HG02588 (cell line): ENCODE measurements at regions not wholly inside any gene's neighbourhood (a gene's known extent, or its start where the extent isn't known, plus 50 kb on each side); places are given as distances from the start of the nearest gene placed in this dataset.

Source experiments
- ATAC-seq: cut with Tn5 transposase; IDR thresholded peaks from one replicate; pipeline ENCODE4 v1.9.1; 2021; ENCODE audit warnings: mild to moderate bottlenecking, moderate library complexity; ENCODE audit not compliant: unreplicated experiment

DNA sequence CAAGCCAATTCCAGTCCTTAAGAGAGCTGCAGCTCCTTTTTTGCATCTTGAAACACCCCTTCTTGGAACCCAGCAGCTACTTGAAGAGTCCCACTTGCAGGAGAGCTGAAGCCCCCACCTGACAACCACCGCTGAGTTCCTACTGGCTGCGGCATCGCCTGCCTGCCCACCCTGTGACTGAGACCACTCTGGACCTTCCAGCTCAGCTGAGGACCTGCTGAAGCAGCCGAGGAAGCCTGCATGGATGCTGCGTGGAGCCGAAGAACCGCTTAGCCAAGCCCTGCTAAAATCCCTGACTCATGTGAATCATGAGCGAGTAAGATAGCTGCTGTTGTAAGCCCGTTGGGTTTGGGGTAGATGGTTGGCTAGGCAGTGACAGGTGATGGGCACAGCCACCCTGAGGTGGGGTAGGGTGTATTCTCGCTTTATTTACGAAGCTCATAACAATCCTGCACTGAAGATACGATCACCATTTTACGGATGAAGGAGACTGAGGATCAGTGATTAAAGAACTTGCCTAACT lies 78.4 kb downstream of the INHBB start:
- ATAC-seq, result no peak

GRCh38 chr2:120425014-120425413 lies 79.1 kb downstream of the INHBB start:
- no peak for ATAC-seq

DNA sequence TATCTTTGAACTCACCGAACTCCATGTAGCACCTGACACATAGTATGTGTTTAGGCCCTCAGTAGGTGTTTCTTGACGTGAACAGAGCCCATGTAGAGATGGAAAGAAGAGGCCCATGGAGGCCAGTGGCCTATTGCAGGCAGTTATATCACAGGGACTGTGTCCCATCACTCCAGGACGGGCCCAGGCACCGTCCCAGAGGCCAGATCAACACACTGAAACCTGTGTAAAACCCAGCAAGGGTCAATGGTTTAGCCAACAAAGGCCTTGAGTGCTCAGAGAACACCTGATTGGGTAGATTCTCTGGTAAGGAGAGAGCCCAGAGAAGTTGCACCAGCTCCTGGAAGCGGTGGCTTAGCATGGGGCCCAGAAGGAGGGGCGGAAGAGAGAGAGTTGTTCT lies 82.8 kb downstream of the INHBB start:
- ATAC-seq, result no peak

DNA sequence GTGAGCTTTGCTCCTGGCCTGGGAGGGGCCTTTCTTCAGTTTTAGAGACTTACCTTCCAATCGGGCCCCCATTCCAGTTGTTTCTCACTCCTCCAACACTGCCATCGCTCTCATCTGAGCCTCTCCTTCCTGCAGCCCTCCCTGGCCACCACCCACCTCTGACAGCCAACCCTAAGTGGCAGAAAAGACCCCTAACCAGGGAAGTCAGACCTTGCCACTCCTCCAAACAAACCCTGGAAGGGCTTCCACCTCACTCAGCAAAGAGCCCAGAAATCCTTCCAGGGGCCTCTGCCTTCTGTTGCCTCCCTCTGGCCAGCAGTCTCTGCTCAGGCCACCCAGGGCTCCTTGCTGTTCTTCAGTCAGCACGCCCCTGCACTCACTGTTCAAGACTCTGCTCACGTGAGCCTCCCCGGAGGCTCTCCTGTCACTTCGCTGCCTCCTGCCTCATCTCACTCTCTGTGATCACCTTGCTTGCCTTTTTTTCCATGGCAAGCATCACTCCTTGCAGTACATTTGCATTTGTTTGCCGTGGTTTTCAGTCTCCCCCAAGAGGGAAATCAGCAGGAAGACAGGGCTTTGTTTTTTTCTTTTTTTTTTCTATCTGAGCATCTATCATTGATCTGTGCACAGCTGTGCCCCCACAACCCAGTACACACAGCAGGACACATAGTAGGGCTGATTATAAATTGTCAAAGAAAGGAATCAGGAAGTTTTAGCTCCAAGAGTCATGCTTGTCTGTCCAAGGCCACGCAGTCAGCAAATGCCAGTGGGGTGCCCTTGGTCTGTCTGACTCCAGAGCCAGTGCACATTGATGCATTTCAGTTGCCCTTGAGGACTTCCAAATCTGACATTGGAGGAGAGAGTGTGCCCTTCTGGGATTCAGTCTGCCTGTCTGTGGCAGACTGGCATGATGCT lies 83.9 kb downstream of the INHBB start:
- no peak for ATAC-seq

GRCh38 chr2:120430501-120430830 lies 84.5 kb downstream of the INHBB start:
- ATAC-seq, result no peak

DNA sequence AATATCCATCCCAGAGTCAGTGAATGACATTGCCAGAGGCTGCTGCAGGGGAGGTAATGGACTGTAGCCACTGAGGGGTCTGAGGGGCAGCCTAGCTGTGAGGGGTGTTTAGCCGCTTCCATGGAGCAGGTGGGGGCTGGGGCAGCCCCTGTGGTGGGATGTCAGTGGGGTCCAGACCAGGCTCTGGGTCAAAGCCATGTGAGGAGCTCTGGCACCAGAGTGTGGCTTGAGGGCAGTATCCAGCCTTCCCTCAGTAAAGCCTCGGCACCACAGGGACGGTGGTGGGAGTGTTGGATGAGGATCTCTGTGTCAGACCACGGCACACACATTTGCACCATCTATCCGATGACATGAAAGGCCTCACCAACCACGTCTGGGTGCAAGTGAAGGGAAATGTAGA lies 85.0 kb downstream of the INHBB start:
- ATAC-seq, result no peak

DNA sequence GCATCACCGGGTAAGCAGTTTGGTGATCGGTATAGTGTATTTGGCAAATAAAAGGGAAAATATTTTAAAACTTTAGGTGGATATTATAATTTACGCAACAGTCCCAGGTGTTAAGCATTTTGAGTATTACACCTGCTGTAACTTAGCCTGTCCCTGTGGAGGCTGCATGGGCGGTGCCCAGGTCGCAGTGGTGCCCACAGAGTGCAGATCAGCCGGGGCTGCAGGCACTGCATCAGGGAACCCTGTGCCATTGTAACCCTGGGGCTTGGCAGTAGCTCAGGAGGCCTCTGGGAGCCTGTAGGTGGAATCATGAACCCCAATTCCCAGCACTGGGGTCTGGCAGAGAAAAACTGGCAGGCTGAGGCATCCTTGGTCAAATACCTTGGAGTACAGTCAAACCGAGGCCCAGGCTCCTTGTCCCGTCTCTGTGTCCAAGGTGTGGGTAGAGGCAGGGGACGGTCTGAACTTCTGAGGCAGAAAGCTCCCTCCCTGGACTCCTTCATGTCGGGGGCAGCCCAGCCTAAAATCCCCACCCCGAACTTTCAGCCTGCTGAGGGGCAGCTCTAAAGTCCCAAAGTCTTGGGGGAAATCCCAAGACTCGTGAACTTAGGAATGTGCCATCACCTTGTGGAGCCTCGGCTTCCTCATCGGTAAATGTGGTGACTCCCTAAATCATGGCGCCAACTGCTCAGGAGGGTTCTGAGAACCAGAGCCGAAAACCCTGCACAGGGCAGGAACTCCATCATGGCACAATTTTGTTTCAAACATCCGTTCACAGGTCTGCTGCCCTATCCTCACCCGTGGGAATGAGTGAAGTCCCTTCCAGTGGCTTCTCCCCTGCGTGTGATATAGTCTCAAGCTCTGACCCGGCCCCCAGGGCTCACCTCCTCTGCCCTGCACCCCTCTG lies 85.7 kb downstream of the INHBB start:
- ATAC-seq, result no peak

DNA sequence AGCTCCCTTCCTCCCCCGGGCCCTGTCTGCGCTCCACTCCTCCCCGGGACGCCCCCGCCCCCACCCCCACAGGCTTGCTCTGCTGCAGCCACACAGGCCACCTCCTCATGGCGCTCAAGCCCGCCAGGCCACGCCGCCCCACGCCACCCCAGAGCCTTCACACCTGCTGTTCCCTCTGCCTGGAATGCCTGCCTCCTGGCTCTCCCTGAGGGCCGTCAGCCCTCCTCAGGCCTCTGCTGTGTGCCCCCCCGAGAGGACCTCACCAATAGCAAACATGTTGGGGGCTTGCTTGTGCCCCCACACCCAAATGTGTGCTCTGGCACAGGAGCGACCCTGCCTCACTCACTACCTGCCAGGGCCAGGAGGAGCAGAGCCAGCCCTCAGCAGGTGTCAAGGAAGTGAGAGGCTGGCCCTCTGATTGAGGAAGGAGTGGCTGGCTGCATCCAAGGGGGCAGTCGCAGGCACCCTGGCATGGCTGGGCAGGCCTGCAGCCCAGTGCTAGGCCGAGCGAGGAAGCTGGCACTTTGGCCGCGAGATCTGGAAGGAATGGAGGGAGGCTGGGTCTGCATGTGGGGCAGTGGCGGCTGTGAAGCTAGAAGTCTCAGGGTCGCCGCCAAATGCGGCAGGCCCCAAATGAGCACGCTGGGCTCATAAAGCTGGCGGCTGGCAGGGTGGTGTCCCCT lies 86.5 kb downstream of the INHBB start:
- ATAC-seq, result no peak

- ATAC-seq, result no peak
Observed at GRCh38 chr2:120432976-120433815, 87.3 kb downstream of the INHBB start.

DNA sequence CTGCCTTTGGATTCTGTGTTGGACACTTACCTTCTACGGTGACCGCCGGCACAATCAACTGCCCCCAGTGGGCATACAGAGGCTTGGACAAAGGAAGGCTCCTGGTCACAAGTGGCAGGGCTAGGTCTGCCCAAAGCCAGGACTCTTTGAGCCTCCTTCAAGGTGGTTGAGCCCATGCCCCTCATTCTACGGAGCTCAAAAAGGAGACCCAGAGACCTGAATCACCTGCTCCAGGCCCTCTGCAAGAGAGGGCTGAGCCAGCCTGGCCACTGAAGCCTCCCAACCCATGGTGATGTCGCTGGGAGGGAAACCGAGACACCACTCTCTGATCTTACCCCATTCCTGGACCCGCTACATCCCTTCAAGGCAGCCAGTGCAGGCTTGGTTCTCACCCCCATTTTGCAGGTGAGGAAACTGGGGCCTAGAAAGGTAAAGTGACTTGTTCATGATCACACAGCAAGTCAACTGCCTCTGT lies 87.9 kb downstream of the INHBB start:
- no peak for ATAC-seq

DNA sequence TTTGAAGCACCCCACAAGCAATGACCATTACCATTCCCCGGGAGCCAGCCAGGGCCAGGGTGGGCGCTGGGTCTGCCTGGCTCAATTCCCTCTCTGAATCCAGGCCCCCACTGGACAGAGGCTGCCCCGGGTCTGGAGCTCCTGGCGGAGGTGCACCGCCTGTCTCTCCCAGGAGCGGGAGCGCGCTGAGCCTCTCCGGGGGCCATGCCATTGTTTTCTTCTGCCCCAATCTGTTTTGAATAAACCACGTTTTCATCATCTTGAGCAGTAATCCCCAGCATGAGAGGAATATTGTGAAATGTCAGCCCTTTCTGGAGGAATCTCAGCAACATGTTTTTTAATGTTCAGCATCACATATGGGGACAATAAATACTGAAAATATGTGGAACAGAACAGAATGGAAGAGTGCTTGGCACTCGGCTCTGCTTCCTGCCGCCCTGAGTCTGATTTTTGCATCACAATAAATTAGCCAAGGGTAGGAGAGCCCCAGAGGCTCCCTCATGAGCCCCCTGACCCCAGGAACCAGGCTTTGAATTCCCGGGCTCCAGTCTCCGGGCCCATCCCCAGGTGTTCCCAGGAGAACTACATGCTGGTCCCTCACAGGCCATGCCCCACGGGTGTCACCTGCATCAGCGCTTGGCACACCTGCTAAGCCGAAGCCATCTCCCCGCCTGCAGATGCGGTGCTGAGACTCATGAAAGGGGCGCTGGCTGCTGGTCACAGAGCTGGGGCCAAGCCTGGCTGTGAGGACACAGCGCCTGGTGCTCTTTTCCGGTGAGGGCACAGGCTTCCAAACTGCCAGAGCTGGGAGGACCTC lies 88.8 kb downstream of the INHBB start:
- ATAC-seq, result no peak

DNA sequence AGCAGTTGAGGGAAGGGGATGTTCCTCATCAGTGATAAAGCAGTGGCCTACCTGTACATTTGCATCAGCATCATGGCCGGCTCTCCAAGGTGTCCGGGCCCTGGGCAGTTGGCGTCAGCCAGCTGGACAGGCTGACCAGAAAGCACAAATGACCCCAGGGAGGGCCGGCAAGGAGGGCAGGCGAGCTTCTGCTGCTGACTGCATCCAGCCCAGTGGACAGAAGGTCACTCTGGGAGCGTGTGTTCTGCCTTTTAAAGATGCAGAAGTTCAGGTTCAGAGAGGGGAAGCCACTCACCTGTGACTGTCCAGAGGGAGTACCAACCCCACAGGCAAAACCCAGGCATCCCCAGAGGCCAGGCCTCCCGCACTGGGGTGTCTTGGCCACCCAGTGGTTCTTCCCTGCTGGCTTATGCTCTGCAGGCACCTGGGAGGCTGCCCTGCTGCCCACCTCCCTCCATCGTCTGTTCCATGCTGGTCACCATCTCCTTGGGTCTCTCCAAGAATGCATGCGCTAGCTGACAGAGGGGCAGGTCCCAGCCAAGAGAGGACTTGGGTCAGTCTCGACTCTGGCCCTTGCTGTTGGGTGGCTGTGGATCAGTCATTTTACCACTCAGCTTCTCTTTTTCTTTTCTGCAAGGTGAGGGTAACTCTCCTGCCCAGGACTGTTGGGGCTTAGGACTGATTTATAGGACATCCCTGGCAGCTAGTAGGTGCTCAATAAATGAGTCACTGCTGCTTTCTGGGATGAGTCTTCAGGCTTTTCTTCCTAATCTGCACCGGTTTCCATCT lies 89.9 kb downstream of the INHBB start:
- ATAC-seq, result no peak

DNA sequence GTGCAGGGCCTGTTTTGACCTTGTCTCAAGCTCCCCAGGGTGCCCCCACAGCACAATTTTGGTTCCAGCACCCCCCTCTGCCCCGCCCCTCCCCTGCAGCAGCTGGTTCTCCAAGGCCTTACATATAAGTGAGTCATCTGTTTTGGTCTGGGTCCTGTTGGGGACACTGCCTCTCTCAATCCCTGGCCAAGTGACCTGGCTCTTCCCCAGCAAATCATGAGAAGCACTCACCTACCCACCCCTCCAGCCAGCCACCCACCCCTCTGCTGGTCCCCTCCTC lies 90.5 kb downstream of the INHBB start:
- no peak for ATAC-seq

DNA sequence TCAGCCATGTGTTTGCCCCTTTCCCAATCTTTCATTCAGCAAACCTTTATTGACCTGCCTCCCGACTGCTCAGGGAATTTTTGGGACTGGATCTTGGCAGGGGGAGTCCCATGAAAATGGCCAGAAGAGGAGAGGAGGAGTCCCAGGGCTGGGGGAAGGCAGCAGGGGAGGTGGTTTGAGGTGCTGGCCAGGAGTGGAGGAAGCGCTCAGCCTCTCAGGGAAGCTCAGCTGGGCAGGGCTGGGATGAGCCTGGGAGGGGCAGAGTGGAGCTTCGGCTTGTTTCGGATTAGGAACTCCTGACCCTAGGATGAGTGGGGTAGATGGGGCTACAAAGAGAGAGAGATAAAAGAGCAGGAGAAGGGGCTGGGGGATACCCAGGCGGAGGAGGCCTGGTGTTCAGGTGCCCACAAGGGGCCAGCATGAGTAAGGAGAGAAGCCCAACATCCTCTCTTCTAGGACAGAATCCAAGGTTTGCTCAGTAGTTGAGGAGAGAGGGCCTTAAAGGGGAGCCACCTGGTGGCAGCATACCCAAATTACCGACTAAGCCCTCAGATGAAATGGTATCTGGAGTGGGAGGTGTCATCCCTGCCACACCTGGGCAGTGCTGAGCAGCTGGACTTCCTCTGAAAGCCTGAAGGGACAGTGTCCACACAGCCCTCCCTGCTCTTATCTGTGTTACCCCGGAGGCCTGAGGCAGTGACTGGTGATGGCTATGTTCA lies 91.1 kb downstream of the INHBB start:
- ATAC-seq, result no peak

- ATAC-seq, result no peak
Observed at GRCh38 chr2:120437604-120438000, 91.7 kb downstream of the INHBB start.

DNA sequence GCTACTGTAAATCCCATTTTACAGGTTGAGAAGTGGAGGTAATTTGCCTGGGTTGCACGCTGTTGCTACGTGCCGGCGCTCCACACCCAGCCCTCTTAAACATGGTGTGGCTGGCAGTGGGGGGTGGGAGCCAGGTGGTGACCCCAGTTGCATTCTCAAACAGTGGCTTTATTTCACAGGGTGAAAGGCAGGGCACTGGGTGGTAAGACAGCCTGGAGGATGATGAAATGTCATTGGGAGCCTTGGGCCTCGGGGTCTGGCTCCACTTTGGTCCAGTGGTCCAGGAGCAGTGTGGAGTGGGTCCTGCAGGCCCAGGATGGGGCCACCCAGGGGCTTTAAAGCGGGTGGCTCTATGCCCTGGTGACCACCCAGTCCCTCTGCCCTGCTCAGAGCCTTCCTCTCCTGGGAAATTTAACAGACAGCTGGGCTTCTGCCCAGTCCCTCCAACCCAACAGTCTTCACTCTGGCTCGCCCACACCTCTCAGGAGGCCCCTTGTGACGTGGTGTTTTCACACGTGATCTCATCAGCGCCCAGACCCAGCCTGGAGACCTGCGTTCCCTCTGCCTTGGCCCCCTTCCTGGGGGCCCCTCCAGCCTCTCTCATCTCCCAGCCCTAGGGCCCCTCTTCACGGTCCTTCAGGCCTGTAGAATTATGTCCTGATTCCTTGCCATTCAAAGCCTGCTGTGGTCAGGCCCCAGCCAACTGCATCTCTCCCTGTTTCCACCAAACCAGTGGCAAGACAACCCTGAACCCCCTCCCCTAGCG lies 92.5 kb downstream of the INHBB start:
- no peak for ATAC-seq

- no peak for ATAC-seq
Observed at GRCh38 chr2:120439067-120439368, 93.1 kb downstream of the INHBB start.
